Esophagus muscularis mucosa (tissue), 3 donors: ENCODE measurements at regions not wholly inside any gene's neighbourhood (a gene's known extent, or its start where the extent isn't known, plus 50 kb on each side); places are given as distances from the start of the nearest gene placed in this dataset.

Experiments used
- EP300 ChIP-seq: sonication (generic); formaldehyde crosslinking; IDR thresholded peaks from one replicate; pipeline ENCODE4 v1.6.1; 2017; ENCODE audit warnings: antibody characterized with exemption
- TF ChIP-seq, protein P1 (sequence below), 3 experiments: fragments of 200-600 bp in 2 of 3; fragments of 450-650 bp in 1 of 3; sonication (generic) in 2 of 3; IDR thresholded peaks; one replicate each; pipeline ENCODE4 v1.5.1; 2017 to 2019; ENCODE audit warnings: antibody characterized with exemption in 3 of 3, mild to moderate bottlenecking in 2 of 3, moderate library complexity in 1 of 3

DNA sequence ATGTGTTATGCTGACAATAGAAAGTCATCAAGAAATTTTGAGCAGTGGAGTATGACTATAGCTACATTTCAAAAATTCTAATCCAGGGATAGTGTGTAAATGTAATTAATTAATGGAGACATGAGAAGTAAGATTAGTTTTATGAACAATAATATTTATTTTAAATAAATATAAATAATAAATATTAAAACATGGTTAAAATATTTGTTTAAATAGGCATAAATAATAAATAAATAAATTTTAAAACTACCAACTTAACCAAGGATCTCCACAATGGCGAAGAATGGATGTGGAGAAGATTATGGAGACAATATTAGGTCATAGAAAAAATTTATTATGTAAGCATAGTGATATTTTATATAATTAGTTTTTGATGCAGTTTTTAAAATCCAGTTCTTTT is 588.2 kb upstream of the NOVA1 start:
- TF ChIP-seq, protein P1, sequence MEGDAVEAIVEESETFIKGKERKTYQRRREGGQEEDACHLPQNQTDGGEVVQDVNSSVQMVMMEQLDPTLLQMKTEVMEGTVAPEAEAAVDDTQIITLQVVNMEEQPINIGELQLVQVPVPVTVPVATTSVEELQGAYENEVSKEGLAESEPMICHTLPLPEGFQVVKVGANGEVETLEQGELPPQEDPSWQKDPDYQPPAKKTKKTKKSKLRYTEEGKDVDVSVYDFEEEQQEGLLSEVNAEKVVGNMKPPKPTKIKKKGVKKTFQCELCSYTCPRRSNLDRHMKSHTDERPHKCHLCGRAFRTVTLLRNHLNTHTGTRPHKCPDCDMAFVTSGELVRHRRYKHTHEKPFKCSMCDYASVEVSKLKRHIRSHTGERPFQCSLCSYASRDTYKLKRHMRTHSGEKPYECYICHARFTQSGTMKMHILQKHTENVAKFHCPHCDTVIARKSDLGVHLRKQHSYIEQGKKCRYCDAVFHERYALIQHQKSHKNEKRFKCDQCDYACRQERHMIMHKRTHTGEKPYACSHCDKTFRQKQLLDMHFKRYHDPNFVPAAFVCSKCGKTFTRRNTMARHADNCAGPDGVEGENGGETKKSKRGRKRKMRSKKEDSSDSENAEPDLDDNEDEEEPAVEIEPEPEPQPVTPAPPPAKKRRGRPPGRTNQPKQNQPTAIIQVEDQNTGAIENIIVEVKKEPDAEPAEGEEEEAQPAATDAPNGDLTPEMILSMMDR (IDR thresholded peaks at IDR 0.05): no peak
- TF ChIP-seq EP300: no peak
